Ovary (tissue), 3 donors: ENCODE measurements at regions not wholly inside any gene's neighbourhood (a gene's known extent, or its start where the extent isn't known, plus 50 kb on each side); places are given as distances from the start of the nearest gene placed in this dataset.

Source experiments
- CTCF ChIP-seq, 3 donors: fragments of 450-650 bp in 2 of 3; fragments of 200-600 bp in 1 of 3; IDR thresholded peaks; one replicate each; pipeline versions ENCODE4 v1.5.1 to v1.8.0; 2016 to 2022; ENCODE audit warnings: antibody characterized with exemption in 3 of 3, mild to moderate bottlenecking in 1 of 3
- POLR2A ChIP-seq: fragments of 450-650 bp; IDR thresholded peaks from one replicate; pipeline ENCODE4 v1.6.1; 2017; ENCODE audit warnings: antibody characterized with exemption, mild to moderate bottlenecking, moderate library complexity
- donor health status: DM: no; HTN: no; CAD: no.

DNA sequence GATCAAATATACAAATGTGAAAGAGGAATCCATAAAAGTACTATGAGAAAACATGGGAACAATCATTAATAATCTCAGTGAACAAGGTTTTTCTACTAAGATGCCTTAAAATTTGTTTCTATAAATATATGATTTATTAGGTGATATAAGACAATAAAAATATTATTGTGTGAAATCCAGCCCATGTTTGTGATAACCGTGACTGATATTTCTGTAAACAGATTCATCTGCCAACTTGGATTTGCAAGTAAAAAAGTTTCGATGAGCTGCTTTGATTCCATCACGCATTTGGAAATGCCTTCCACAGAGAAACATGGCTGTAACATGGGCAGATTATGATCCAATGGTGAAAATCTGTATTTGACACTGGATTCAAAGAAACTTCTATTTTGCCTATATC is 157.8 kb downstream of the NXPE2 start:
- TF ChIP-seq CTCF (IDR thresholded peaks at IDR 0.05) (no peak), POLR2A (no peak)
